Transverse colon (tissue), 3 donors: ENCODE measurements at regions not wholly inside any gene's neighbourhood (a gene's known extent, or its start where the extent isn't known, plus 50 kb on each side); places are given as distances from the start of the nearest gene placed in this dataset.

Experiments used
- EP300 ChIP-seq: sonication (generic); formaldehyde crosslinking; IDR thresholded peaks from one replicate; pipeline ENCODE4 v1.6.1; 2017; ENCODE audit warnings: antibody characterized with exemption, low read depth
- POLR2A ChIP-seq: fragments of 450-650 bp; IDR thresholded peaks from one replicate; pipeline ENCODE4 v1.6.1; 2016; ENCODE audit warnings: antibody characterized with exemption, mild to moderate bottlenecking, moderate library complexity
- TF ChIP-seq, protein P1 (sequence below), 5 experiments: fragments of 200-600 bp in 3 of 5; fragments of 450-650 bp in 2 of 5; sonication (generic) in 3 of 5; IDR thresholded peaks; 1 replicate in 2 of 5; 2 replicates in 3 of 5; pipeline ENCODE4 v1.5.1; 2016 to 2017; ENCODE audit warnings: antibody characterized with exemption in 5 of 5, inconsistent platforms in 3 of 5, mild to moderate bottlenecking in 2 of 5, moderate library complexity in 1 of 5

DNA sequence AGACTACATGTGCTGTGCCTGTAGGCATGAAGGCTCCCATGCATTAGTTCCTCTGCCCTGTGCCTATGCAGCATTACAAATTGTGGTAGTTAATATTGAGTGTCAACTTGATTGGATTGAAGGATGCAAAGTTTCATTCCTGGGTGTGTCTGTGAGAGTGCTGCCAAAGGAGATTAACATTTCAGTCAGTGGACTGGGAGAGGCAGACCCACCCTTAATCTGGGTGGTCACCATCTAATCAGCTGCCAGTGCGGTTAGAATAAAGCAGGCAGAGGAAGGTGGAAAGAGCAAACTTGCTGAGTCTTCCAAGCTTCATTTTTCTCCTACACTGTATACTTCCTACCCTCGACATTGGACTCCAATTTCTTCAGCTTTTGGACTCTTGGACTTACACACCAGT is 460.2 kb upstream of the SMIM31 start:
- TF ChIP-seq, protein P1, sequence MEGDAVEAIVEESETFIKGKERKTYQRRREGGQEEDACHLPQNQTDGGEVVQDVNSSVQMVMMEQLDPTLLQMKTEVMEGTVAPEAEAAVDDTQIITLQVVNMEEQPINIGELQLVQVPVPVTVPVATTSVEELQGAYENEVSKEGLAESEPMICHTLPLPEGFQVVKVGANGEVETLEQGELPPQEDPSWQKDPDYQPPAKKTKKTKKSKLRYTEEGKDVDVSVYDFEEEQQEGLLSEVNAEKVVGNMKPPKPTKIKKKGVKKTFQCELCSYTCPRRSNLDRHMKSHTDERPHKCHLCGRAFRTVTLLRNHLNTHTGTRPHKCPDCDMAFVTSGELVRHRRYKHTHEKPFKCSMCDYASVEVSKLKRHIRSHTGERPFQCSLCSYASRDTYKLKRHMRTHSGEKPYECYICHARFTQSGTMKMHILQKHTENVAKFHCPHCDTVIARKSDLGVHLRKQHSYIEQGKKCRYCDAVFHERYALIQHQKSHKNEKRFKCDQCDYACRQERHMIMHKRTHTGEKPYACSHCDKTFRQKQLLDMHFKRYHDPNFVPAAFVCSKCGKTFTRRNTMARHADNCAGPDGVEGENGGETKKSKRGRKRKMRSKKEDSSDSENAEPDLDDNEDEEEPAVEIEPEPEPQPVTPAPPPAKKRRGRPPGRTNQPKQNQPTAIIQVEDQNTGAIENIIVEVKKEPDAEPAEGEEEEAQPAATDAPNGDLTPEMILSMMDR (IDR thresholded peaks at IDR 0.05) = no peak
- TF ChIP-seq EP300 (no peak), POLR2A (no peak)
